Loucy (cell line): ENCODE measurements at regions not wholly inside any gene's neighbourhood (a gene's known extent, or its start where the extent isn't known, plus 50 kb on each side); places are given as distances from the start of the nearest gene placed in this dataset.

ENCODE experiments used
- CTCF ChIP-seq: fragments of 200-600 bp; sonication (generic); conservative IDR thresholded peaks from 2 replicates; pipeline ENCODE4 v1.5.1; 2014; ENCODE audit warnings: mild to moderate bottlenecking, antibody characterized with exemption, low read length
- EZH2phosphoT487 ChIP-seq: fragments of 200-600 bp; IDR thresholded peaks from 2 replicates; pipeline ENCODE4 v1.6.1; 2018; ENCODE audit warnings: antibody characterized with exemption, mild to moderate bottlenecking, moderate library complexity, borderline replicate concordance

GRCh38 chr6:156646496-156646895, 130.7 kb upstream of the ARID1B start:
- TF ChIP-seq CTCF, result no peak
- TF ChIP-seq EZH2phosphoT487, result no peak
